Mesenchymal stem cell (in vitro differentiated cells and primary cell): ENCODE measurements at regions not wholly inside any gene's neighbourhood (a gene's known extent, or its start where the extent isn't known, plus 50 kb on each side); places are given as distances from the start of the nearest gene placed in this dataset.

Source experiments
- DNase-seq: peaks from one replicate; pipeline ENCODE4 v3.0.0-alpha.2; 2013
- H2AFZ ChIP-seq: one replicate; pipeline ENCODE4 v1.6.1; 2013; ENCODE audit warnings: low read depth, mild to moderate bottlenecking, control low read depth, inconsistent platforms, low read length, moderate library complexity
- H2AK5ac ChIP-seq: 2 replicates; pipeline ENCODE4 v1.6.1; 2013; ENCODE audit warnings: low read length, moderate library complexity, mild to moderate bottlenecking, inconsistent platforms; ENCODE audit not compliant: severe bottlenecking
- H2BK120ac ChIP-seq: one replicate; pipeline ENCODE4 v1.6.1; 2013; ENCODE audit warnings: low read depth, mild to moderate bottlenecking, inconsistent platforms, low read length, moderate library complexity
- H2BK12ac ChIP-seq, 2 experiments: one replicate each; pipeline ENCODE4 v1.6.1; 2013; ENCODE audit warnings: inconsistent platforms in 2 of 2, low read length in 2 of 2, mild to moderate bottlenecking in 2 of 2, moderate library complexity in 2 of 2, control low read depth in 1 of 2
- H2BK15ac ChIP-seq: one replicate; pipeline ENCODE4 v1.6.1; 2013; ENCODE audit warnings: mild to moderate bottlenecking, low read depth, inconsistent platforms; ENCODE audit not compliant: poor library complexity, severe bottlenecking
- H2BK5ac ChIP-seq: 2 replicates; pipeline ENCODE4 v1.6.1; 2013; ENCODE audit warnings: low read depth, mild to moderate bottlenecking, low read length, control low read depth, inconsistent platforms; ENCODE audit not compliant: poor library complexity, severe bottlenecking
- H3K14ac ChIP-seq, 2 experiments: one replicate each; pipeline ENCODE4 v1.6.1; 2013; ENCODE audit warnings: inconsistent platforms in 2 of 2, low read length in 2 of 2, control low read depth in 1 of 2, mild to moderate bottlenecking in 1 of 2, moderate library complexity in 1 of 2
- H3K18ac ChIP-seq, 2 experiments: one replicate each; pipeline ENCODE4 v1.6.1; 2013; ENCODE audit warnings: inconsistent platforms in 2 of 2, low read length in 2 of 2, control low read depth in 1 of 2, low read depth in 1 of 2, mild to moderate bottlenecking in 1 of 2
- H3K23ac ChIP-seq, 2 experiments: one replicate each; pipeline ENCODE4 v1.6.1; 2013; ENCODE audit warnings: inconsistent platforms in 2 of 2, low read length in 2 of 2, mild to moderate bottlenecking in 2 of 2, moderate library complexity in 2 of 2, control low read depth in 1 of 2
- H3K27ac ChIP-seq: 2 replicates; pipeline ENCODE4 v1.5.1; 2013; ENCODE audit warnings: mild to moderate bottlenecking, moderate library complexity, low read length, control low read depth, inconsistent platforms; ENCODE audit not compliant: poor library complexity, severe bottlenecking
- H3K27me3 ChIP-seq, 2 experiments: 2 replicates each; pipeline versions ENCODE4 v1.6.1 to v1.7.0; 2013; ENCODE audit warnings: low read length in 2 of 2, mild to moderate bottlenecking in 2 of 2, moderate library complexity in 2 of 2, control low read depth in 1 of 2, inconsistent platforms in 1 of 2; ENCODE audit not compliant: control insufficient read depth in 1 of 2, insufficient read depth in 1 of 2
- H3K36me3 ChIP-seq, 2 experiments: 2 replicates each; pipeline versions ENCODE4 v1.6.1 to v1.7.0; 2013; ENCODE audit warnings: low read length in 2 of 2, control low read depth in 1 of 2, inconsistent platforms in 1 of 2, low read depth in 1 of 2, mild to moderate bottlenecking in 1 of 2; ENCODE audit not compliant: insufficient read depth in 2 of 2, control insufficient read depth in 1 of 2
- H3K4ac ChIP-seq, 2 experiments: one replicate each; pipeline ENCODE4 v1.6.1; 2013; ENCODE audit warnings: inconsistent platforms in 2 of 2, low read length in 2 of 2, mild to moderate bottlenecking in 2 of 2, moderate library complexity in 2 of 2, control low read depth in 1 of 2, low read depth in 1 of 2
- H3K4me1 ChIP-seq: 2 replicates; pipeline ENCODE4 v1.6.1; 2013; ENCODE audit warnings: low read depth, low read length, control low read depth; ENCODE audit not compliant: control insufficient read depth, insufficient read depth
- H3K4me2 ChIP-seq: 2 replicates; pipeline ENCODE4 v1.6.1; 2013; ENCODE audit warnings: low read length, mild to moderate bottlenecking, inconsistent platforms; ENCODE audit not compliant: poor library complexity, severe bottlenecking
- H3K4me3 ChIP-seq, 2 experiments: 2 replicates each; pipeline versions ENCODE4 v1.5.1 to v1.7.0; 2013; ENCODE audit warnings: low read length in 2 of 2, mild to moderate bottlenecking in 2 of 2, control low read depth in 1 of 2, low read depth in 1 of 2; ENCODE audit not compliant: insufficient read depth in 1 of 2
- H3K79me1 ChIP-seq: replicated peaks from 2 replicates; pipeline ENCODE4 v1.6.1; 2013; ENCODE audit warnings: mild to moderate bottlenecking, control low read depth, low read length, inconsistent platforms; ENCODE audit not compliant: poor library complexity, severe bottlenecking
- H3K9ac ChIP-seq: 2 replicates; pipeline ENCODE4 v1.7.0; 2013; ENCODE audit warnings: mild to moderate bottlenecking, low read length, moderate library complexity
- H3K9me3 ChIP-seq: 2 replicates; pipeline ENCODE4 v1.7.0; 2013; ENCODE audit warnings: mild to moderate bottlenecking, low read length; ENCODE audit not compliant: control insufficient read depth
- H4K8ac ChIP-seq: one replicate; pipeline ENCODE4 v1.6.1; 2013; ENCODE audit warnings: inconsistent platforms, mild to moderate bottlenecking, low read length, moderate library complexity
- H4K91ac ChIP-seq: one replicate; pipeline ENCODE4 v1.6.1; 2013; ENCODE audit warnings: mild to moderate bottlenecking, low read length, inconsistent platforms
- whole genome bisulfite sequencing: methylation state at CpG from one replicate; pipeline ENCODE4 v1.1.7; 2013; ENCODE audit warnings: mixed read lengths; 5-methylcytosine and 5-hydroxymethylcytosine counted together

- Histone ChIP-seq H3K9me3 (peaks cover 8% of the 10 kb centered on the region), H3K14ac (no peak overlapping the region), H3K18ac (no peak overlapping the region), H3K27me3 (no peaks in the 10 kb centered on the region), H3K27ac (no peak overlapping the region), H2AFZ (no peak overlapping the region), H2BK120ac (no peak overlapping the region), H2BK5ac (no peak overlapping the region), H3K4ac (no peak overlapping the region), H2AK5ac (no peak overlapping the region), H3K36me3 (no peaks in the 10 kb centered on the region), H2BK15ac (no peak overlapping the region), H3K79me1 (no peaks in the 10 kb centered on the region), H3K4me2 (no peak overlapping the region), H4K91ac (no peak overlapping the region), H3K23ac (no peak overlapping the region), H3K4me3 (no peak overlapping the region), H3K4me1 (no peaks in the 10 kb centered on the region), H2BK12ac (no peak overlapping the region), H3K9ac (no peak overlapping the region), H4K8ac (no peak overlapping the region)
- 86% methylated on average over 3 of the region's 7 CpGs for WGBS
- no peak for DNase-seq
Observed at GRCh38 chr21:15134701-15135470, 70.1 kb upstream of the NRIP1 start.

GRCh38 chr21:15135867-15136629 is 71.2 kb upstream of the NRIP1 start:
- Histone ChIP-seq H2AK5ac (no peak overlapping the region), H2BK120ac (no peak overlapping the region), H3K36me3 (no peaks in the 10 kb centered on the region), H2BK15ac (no peak overlapping the region), H3K9ac (no peak overlapping the region), H2BK12ac (no peak overlapping the region), H3K4me2 (no peak overlapping the region), H3K14ac (no peak overlapping the region), H3K27ac (no peak overlapping the region), H3K23ac (no peak overlapping the region), H3K4me1 (peaks cover 2% of the 10 kb centered on the region), H3K4me3 (no peak overlapping the region), H3K18ac (no peak overlapping the region), H4K8ac (no peak overlapping the region), H3K4ac (no peak overlapping the region), H3K79me1 (no peaks in the 10 kb centered on the region), H3K9me3 (peaks cover 8% of the 10 kb centered on the region), H3K27me3 (no peaks in the 10 kb centered on the region), H4K91ac (no peak overlapping the region), H2BK5ac (no peak overlapping the region), H2AFZ (no peak overlapping the region)
- DNase-seq, result no peak
- WGBS, result 90% methylated on average over 3 of the region's 3 CpGs

GRCh38 chr21:15138490-15138889 is 73.7 kb upstream of the NRIP1 start:
- no peak overlapping the region for H3K23ac ChIP-seq
- H3K4me3 ChIP-seq, result no peak overlapping the region
- no peak overlapping the region for H3K27ac ChIP-seq
- H3K36me3 ChIP-seq, result no peaks in the 10 kb centered on the region
- H3K4me1 ChIP-seq, result peaks cover 2% of the 10 kb centered on the region
- no peak overlapping the region for H2BK15ac ChIP-seq
- no peak overlapping the region for H2AK5ac ChIP-seq
- H3K9ac ChIP-seq, result no peak overlapping the region
- H2BK120ac ChIP-seq, result no peak overlapping the region
- no peaks in the 10 kb centered on the region for H3K27me3 ChIP-seq
- no peak overlapping the region for H2AFZ ChIP-seq
- no peaks in the 10 kb centered on the region for H3K79me1 ChIP-seq
- no peak overlapping the region for H4K91ac ChIP-seq
- no peak overlapping the region for H4K8ac ChIP-seq
- no peak for DNase-seq
- no peak overlapping the region for H3K4me2 ChIP-seq
- H3K18ac ChIP-seq, result no peak overlapping the region
- H2BK12ac ChIP-seq, result no peak overlapping the region
- WGBS, result 81% methylated on average over 7 of the region's 7 CpGs
- H3K14ac ChIP-seq, result peak overlapping the region in 1 of 2 experiments; percentile 15
- H2BK5ac ChIP-seq, result no peak overlapping the region
- H3K9me3 ChIP-seq, result no peaks in the 10 kb centered on the region
- H3K4ac ChIP-seq, result no peak overlapping the region

- no peak overlapping the region for H4K91ac ChIP-seq
- H3K9ac ChIP-seq, result no peak overlapping the region
- no peaks in the 10 kb centered on the region for H3K36me3 ChIP-seq
- H3K27me3 ChIP-seq, result no peaks in the 10 kb centered on the region
- H3K18ac ChIP-seq, result no peak overlapping the region
- H3K14ac ChIP-seq, result no peak overlapping the region
- H3K4me3 ChIP-seq, result no peak overlapping the region
- H3K27ac ChIP-seq, result no peak overlapping the region
- no peak overlapping the region for H2BK12ac ChIP-seq
- DNase-seq, result no peak
- no peak overlapping the region for H2BK15ac ChIP-seq
- no peak overlapping the region for H2BK120ac ChIP-seq
- no peak overlapping the region for H3K23ac ChIP-seq
- H3K79me1 ChIP-seq, result no peaks in the 10 kb centered on the region
- H2AFZ ChIP-seq, result no peak overlapping the region
- WGBS, result 60% methylated on average over 4 of the region's 4 CpGs
- H2BK5ac ChIP-seq, result no peak overlapping the region
- no peaks in the 10 kb centered on the region for H3K9me3 ChIP-seq
- H2AK5ac ChIP-seq, result no peak overlapping the region
- peaks cover 2% of the 10 kb centered on the region for H3K4me1 ChIP-seq
- H3K4me2 ChIP-seq, result no peak overlapping the region
- no peak overlapping the region for H4K8ac ChIP-seq
- H3K4ac ChIP-seq, result no peak overlapping the region
Observed at GRCh38 chr21:15139898-15140297, 75.1 kb upstream of the NRIP1 start.
